HG03097 (cell line): ENCODE measurements at regions not wholly inside any gene's neighbourhood (a gene's known extent, or its start where the extent isn't known, plus 50 kb on each side); places are given as distances from the start of the nearest gene placed in this dataset.
"Not testable (repeated sequence)": the region's sequence is repeated elsewhere in the genome, so short reads cannot be mapped to it uniquely, and the experiment has no call there.

Experiments
- ATAC-seq: cut with Tn5 transposase; IDR thresholded peaks from one replicate; pipeline ENCODE4 v1.9.1; 2021; ENCODE audit not compliant: unreplicated experiment, low FRiP score

GRCh38 chr5:167049043-167049663, 1242.3 kb upstream of the WWC1 start:
- ATAC-seq = no peak

- ATAC-seq = no peak
These were observed 1241.5 kb upstream of the WWC1 start for GRCh38 chr5:167049771-167050567.

- no peak for ATAC-seq
These were observed 1240.7 kb upstream of the WWC1 start for GRCh38 chr5:167050568-167051401.

GRCh38 chr5:167051402-167051768, 1240.1 kb upstream of the WWC1 start:
- ATAC-seq = no peak

GRCh38 chr5:167052791-167053190, 1238.7 kb upstream of the WWC1 start:
- no peak for ATAC-seq

GRCh38 chr5:167057665-167058064, 1233.8 kb upstream of the WWC1 start:
- ATAC-seq = no peak

- ATAC-seq = no peak
These were observed 1229.8 kb upstream of the WWC1 start for GRCh38 chr5:167061695-167062094.

- no peak for ATAC-seq
These were observed 1228.3 kb upstream of the WWC1 start for GRCh38 chr5:167063116-167063515.

GRCh38 chr5:167063788-167064187, 1227.7 kb upstream of the WWC1 start:
- no peak for ATAC-seq

- no peak for ATAC-seq
These were observed 1227.2 kb upstream of the WWC1 start for GRCh38 chr5:167064198-167064776.

GRCh38 chr5:167065794-167066193, 1225.7 kb upstream of the WWC1 start:
- no peak for ATAC-seq

GRCh38 chr5:167071981-167072610, 1219.3 kb upstream of the WWC1 start:
- no peak for ATAC-seq

GRCh38 chr5:167081561-167081960, 1209.9 kb upstream of the WWC1 start:
- ATAC-seq = no peak

GRCh38 chr5:167096816-167097215, 1194.6 kb upstream of the WWC1 start:
- no peak for ATAC-seq

- ATAC-seq = no peak
These were observed 1187.1 kb upstream of the WWC1 start for GRCh38 chr5:167104351-167104750.

- no peak for ATAC-seq
These were observed 1185.5 kb upstream of the WWC1 start for GRCh38 chr5:167105941-167106340.

GRCh38 chr5:167107684-167108083, 1183.8 kb upstream of the WWC1 start:
- no peak for ATAC-seq

GRCh38 chr5:167108266-167108665, 1183.2 kb upstream of the WWC1 start:
- ATAC-seq = not testable (repeated sequence)

GRCh38 chr5:167112556-167112955, 1178.9 kb upstream of the WWC1 start:
- ATAC-seq = no peak

GRCh38 chr5:167122267-167122666, 1169.2 kb upstream of the WWC1 start:
- no peak for ATAC-seq

GRCh38 chr5:167123126-167123525, 1168.3 kb upstream of the WWC1 start:
- no peak for ATAC-seq
